ENCODE measurements at regions not wholly inside any gene's neighbourhood (a gene's known extent, or its start where the extent isn't known, plus 50 kb on each side); places are given as distances from the start of the nearest gene placed in this dataset.

GRCh38 chr18:39692367-39693015 is 2126.9 kb upstream of the CELF4 start:
- H3K4me1 Mint-ChIP-seq (ENCODE audit: low read depth): no peaks in the 10 kb centered on the region
- H3K36me3 Mint-ChIP-seq (ENCODE audit: low read depth): no peaks in the 10 kb centered on the region
- H3K27ac Mint-ChIP-seq: no peak overlapping the region
- DNase-seq (ENCODE audit: low spot score): no peak
- no peak overlapping the region for H3K4me3 Mint-ChIP-seq
- H3K9me3 Mint-ChIP-seq: no peaks in the 10 kb centered on the region
- no peaks in the 10 kb centered on the region for H3K27me3 Mint-ChIP-seq (ENCODE audit: insufficient read depth)
- intact Hi-C loops (cut with micrococcal nuclease): no loop called here

DNA sequence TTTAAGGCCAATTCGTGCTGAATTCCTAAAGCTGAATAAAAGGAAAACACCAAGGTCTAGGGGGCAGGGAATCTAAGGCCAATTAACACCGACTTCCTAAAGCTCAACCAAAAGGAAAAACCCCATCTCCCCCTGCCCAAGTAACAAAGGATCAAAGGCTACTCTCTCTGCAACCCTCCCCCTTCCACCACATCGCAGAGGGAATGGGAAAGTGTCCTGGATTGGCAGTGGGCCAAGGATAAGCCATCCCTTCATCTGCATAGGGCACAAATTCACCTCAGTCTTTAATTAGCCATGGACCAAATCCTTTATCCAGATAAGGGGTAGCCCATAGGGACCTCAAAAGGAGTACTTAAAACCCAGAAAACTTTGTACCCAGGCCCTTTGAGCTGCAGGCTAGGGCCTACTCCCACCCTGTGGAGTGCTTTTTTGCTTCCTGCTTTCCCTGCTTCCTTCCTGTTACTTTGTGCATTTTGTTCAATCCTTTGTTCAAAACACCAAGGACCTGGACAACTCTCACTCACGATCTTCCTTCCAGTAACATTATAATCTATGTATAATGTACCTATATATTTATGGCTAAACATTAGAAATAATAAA is 2119.8 kb upstream of the CELF4 start:
- intact Hi-C loops (cut with micrococcal nuclease): no loop called here
- no peak for DNase-seq (ENCODE audit: low spot score)
- Mint-ChIP-seq H3K9me3 (no peaks in the 10 kb centered on the region), H3K27ac (no peak overlapping the region), H3K36me3 (ENCODE audit: low read depth) (no peaks in the 10 kb centered on the region), H3K4me3 (no peak overlapping the region), H3K27me3 (ENCODE audit: insufficient read depth) (no peaks in the 10 kb centered on the region), H3K4me1 (ENCODE audit: low read depth) (no peaks in the 10 kb centered on the region)

GRCh38 chr18:39681061-39681460 is 2115.5 kb upstream of the CELF4 start:
- Mint-ChIP-seq H3K4me3 (no peak overlapping the region), H3K27ac (no peak overlapping the region), H3K9me3 (no peaks in the 10 kb centered on the region), H3K4me1 (ENCODE audit: low read depth) (no peaks in the 10 kb centered on the region), H3K36me3 (ENCODE audit: low read depth) (no peaks in the 10 kb centered on the region), H3K27me3 (ENCODE audit: insufficient read depth) (no peaks in the 10 kb centered on the region)
- no peak for DNase-seq (ENCODE audit: low spot score)
- intact Hi-C loops (cut with micrococcal nuclease): no loop called here

DNA sequence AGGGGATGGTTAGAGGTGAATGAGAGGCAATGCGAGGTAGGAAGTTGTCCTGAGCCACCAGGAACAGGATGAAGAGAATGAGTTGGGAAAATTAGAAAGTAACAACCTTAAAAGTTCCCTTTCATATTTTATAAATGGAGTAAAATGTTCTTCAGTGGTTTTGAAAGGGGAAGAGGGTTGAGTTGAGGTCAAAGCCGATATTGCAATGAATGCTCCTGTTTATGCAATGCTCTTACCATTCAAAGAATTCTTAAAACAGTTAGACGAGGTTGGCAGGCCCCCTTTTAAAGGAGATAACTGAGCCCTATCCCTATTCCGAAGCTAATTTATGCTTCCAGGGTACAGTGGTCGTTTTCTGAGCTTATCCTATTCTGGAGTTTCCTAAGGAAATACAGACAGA is 2110.3 kb upstream of the CELF4 start:
- Mint-ChIP-seq H3K4me1 (ENCODE audit: low read depth) (no peaks in the 10 kb centered on the region), H3K36me3 (ENCODE audit: low read depth) (no peaks in the 10 kb centered on the region), H3K27ac (no peak overlapping the region), H3K9me3 (no peaks in the 10 kb centered on the region), H3K27me3 (ENCODE audit: insufficient read depth) (no peaks in the 10 kb centered on the region), H3K4me3 (no peak overlapping the region)
- no peak for DNase-seq (ENCODE audit: low spot score)
- intact Hi-C loops (cut with micrococcal nuclease): no loop called here

GRCh38 chr18:39675368-39675767 is 2109.8 kb upstream of the CELF4 start:
- DNase-seq (ENCODE audit: low spot score): no peak
- Mint-ChIP-seq H3K4me3 (no peak overlapping the region), H3K27me3 (ENCODE audit: insufficient read depth) (no peaks in the 10 kb centered on the region), H3K27ac (no peak overlapping the region), H3K4me1 (ENCODE audit: low read depth) (no peaks in the 10 kb centered on the region), H3K36me3 (ENCODE audit: low read depth) (no peaks in the 10 kb centered on the region), H3K9me3 (no peaks in the 10 kb centered on the region)
- intact Hi-C loops (cut with micrococcal nuclease): no loop called here

DNA sequence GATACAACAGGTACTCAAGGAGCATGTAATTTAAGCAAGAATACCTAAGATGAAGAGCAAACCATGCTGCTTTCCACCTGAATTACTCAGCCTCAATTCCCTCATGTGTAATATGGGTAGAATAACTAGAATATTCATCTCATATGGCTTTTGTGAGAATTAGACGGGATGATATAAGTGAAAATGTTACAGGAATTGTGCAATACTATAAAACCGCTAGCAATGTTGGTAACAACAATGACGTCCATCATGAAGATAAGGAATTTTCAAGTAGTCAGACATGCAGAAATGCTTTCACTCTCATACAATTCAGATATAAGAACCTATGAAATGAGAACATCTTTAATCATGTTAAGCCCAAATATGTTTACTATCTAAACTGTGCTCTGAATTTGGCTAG is 2106.6 kb upstream of the CELF4 start:
- no peak for DNase-seq (ENCODE audit: low spot score)
- H3K4me1 Mint-ChIP-seq (ENCODE audit: low read depth): no peaks in the 10 kb centered on the region
- intact Hi-C loops (cut with micrococcal nuclease): no loop called here
- H3K36me3 Mint-ChIP-seq (ENCODE audit: low read depth): no peaks in the 10 kb centered on the region
- H3K27me3 Mint-ChIP-seq (ENCODE audit: insufficient read depth): no peaks in the 10 kb centered on the region
- no peaks in the 10 kb centered on the region for H3K9me3 Mint-ChIP-seq
- H3K4me3 Mint-ChIP-seq: no peak overlapping the region
- no peak overlapping the region for H3K27ac Mint-ChIP-seq

DNA sequence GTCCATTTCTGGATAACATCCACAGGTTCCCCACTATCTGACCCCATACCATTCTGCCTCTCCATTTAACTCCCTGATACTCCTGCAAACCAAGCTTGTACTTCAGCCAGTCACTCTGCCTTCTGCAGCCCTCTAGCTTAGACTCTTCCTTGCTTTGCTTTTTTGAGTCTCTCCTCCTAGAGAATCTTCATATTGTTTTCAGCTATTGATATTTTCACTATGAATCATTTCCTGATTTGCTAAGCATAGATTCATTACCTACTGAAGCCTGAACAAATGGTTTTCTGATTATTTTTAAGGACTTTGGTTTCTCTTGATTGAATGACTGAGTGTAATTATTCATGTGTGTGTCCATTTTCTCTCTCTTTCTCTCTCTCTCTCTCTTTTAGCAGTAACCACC is 2102.3 kb upstream of the CELF4 start:
- intact Hi-C loops (cut with micrococcal nuclease): no loop called here
- Mint-ChIP-seq H3K9me3 (peaks cover under 1% of the 10 kb centered on the region), H3K27me3 (ENCODE audit: insufficient read depth) (no peaks in the 10 kb centered on the region), H3K4me3 (no peak overlapping the region), H3K4me1 (ENCODE audit: low read depth) (no peaks in the 10 kb centered on the region), H3K27ac (no peak overlapping the region), H3K36me3 (ENCODE audit: low read depth) (no peaks in the 10 kb centered on the region)
- DNase-seq (ENCODE audit: low spot score): no peak

DNA sequence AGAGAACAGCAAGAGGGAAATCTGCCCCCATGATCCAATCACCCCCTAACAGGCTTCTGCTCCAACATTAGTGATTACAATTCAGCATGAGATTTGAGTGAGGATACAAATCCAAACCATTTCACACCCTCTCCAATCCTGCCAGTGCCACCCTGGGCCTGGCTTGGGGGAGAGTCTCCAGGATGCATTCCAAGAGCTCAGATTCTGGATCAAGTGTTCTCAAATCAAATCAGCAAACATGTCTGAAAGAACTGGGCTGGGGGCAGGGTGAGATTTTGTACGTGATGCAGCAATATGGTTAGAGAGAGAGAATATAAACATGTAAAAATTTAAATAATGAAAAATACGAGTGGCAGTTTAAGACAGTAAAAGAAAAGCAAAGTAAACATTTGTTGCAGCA is 2100.9 kb upstream of the CELF4 start:
- no peak overlapping the region for H3K4me3 Mint-ChIP-seq
- DNase-seq (ENCODE audit: low spot score): no peak
- H3K9me3 Mint-ChIP-seq: peaks cover 4% of the 10 kb centered on the region
- H3K36me3 Mint-ChIP-seq (ENCODE audit: low read depth): no peaks in the 10 kb centered on the region
- H3K27me3 Mint-ChIP-seq (ENCODE audit: insufficient read depth): no peaks in the 10 kb centered on the region
- H3K4me1 Mint-ChIP-seq (ENCODE audit: low read depth): no peaks in the 10 kb centered on the region
- no peak overlapping the region for H3K27ac Mint-ChIP-seq
- intact Hi-C loops (cut with micrococcal nuclease): no loop called here

DNA sequence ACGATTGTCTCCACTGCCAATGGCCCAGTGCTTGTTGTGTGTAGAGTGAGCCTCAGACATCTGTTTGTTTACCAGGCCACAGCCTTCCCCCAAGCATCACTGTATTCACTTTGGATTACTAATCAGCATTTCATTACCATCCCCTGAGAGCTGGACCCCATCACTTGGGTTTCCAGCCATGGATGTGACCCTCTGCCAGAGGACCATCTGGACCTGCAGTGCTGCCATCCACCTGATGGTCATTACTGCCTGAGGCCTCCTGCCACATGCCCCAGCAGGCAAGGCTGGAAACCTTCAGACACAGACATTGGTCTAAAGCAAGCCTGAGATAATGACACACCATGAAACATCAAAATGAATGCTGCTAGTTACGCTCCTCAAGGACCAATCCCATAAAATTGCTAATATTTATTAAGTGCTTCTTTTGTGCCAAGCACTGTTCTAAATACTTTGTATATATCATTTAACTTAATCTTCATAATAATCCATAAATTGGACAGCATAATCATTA is 2096.3 kb upstream of the CELF4 start:
- peaks cover 4% of the 10 kb centered on the region for H3K9me3 Mint-ChIP-seq
- no peak for DNase-seq (ENCODE audit: low spot score)
- no peak overlapping the region for H3K4me3 Mint-ChIP-seq
- H3K36me3 Mint-ChIP-seq (ENCODE audit: low read depth): no peaks in the 10 kb centered on the region
- H3K27me3 Mint-ChIP-seq (ENCODE audit: insufficient read depth): no peaks in the 10 kb centered on the region
- intact Hi-C loops (cut with micrococcal nuclease): no loop called here
- H3K27ac Mint-ChIP-seq: no peak overlapping the region
- H3K4me1 Mint-ChIP-seq (ENCODE audit: low read depth): no peaks in the 10 kb centered on the region

DNA sequence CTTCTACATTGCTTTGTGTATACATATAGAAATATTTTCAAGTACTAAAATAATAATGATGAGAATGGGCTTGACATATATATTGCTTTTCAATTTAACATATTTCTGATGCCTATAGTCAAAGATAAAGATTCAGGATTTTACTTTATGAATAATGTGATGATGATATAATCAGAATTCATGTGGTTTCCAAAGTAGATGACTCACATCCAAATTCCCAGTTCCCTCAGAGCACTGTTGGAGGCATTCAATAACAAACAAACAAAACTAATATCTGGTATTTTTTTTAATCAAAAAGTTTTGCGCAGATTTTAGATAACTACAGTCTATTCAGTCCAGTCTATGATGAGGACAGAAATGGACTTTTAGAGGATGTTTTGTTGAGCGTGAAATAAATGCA is 2094.5 kb upstream of the CELF4 start:
- no peak overlapping the region for H3K4me3 Mint-ChIP-seq
- peaks cover 4% of the 10 kb centered on the region for H3K9me3 Mint-ChIP-seq
- H3K4me1 Mint-ChIP-seq (ENCODE audit: low read depth): no peaks in the 10 kb centered on the region
- no peaks in the 10 kb centered on the region for H3K27me3 Mint-ChIP-seq (ENCODE audit: insufficient read depth)
- intact Hi-C loops (cut with micrococcal nuclease): no loop called here
- H3K27ac Mint-ChIP-seq: no peak overlapping the region
- no peaks in the 10 kb centered on the region for H3K36me3 Mint-ChIP-seq (ENCODE audit: low read depth)
- DNase-seq (ENCODE audit: low spot score): no peak

- Mint-ChIP-seq H3K27ac (no peak overlapping the region), H3K27me3 (ENCODE audit: insufficient read depth) (no peaks in the 10 kb centered on the region), H3K4me1 (ENCODE audit: low read depth) (no peaks in the 10 kb centered on the region), H3K36me3 (ENCODE audit: low read depth) (no peaks in the 10 kb centered on the region), H3K4me3 (no peak overlapping the region), H3K9me3 (no peaks in the 10 kb centered on the region)
- intact Hi-C loops (cut with micrococcal nuclease): no loop called here
- no peak for DNase-seq (ENCODE audit: low spot score)
Observed at GRCh38 chr18:39655341-39655740, 2089.7 kb upstream of the CELF4 start.

DNA sequence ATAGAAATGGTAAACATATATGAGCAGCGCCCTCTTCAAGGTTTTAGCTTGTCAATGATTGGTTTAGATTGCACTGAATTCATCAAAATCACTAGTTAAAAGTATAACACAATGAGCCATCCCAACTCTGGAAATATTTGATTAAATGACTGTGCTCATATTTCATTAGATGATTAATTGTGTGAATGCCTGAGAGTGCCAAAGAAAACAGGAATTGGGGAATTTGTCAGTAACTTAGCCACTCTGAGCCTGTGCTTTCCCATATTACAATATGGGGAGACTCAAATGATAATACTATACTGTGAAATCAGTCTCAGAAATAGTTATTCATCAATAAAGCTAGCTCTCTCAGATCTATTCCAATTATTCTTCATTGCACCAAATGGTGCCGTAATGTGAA is 2087.6 kb upstream of the CELF4 start:
- no peaks in the 10 kb centered on the region for H3K36me3 Mint-ChIP-seq (ENCODE audit: low read depth)
- no peak overlapping the region for H3K27ac Mint-ChIP-seq
- H3K4me1 Mint-ChIP-seq (ENCODE audit: low read depth): no peaks in the 10 kb centered on the region

GRCh38 chr18:39648616-39649015 is 2083.0 kb upstream of the CELF4 start:
- DNase-seq (ENCODE audit: low spot score): no peak
- intact Hi-C loops (cut with micrococcal nuclease): no loop called here
- no peak overlapping the region for H3K4me3 Mint-ChIP-seq
- no peaks in the 10 kb centered on the region for H3K27me3 Mint-ChIP-seq (ENCODE audit: insufficient read depth)
- H3K27ac Mint-ChIP-seq: no peak overlapping the region
- peaks cover 3% of the 10 kb centered on the region for H3K9me3 Mint-ChIP-seq
- H3K4me1 Mint-ChIP-seq (ENCODE audit: low read depth): no peaks in the 10 kb centered on the region
- H3K36me3 Mint-ChIP-seq (ENCODE audit: low read depth): no peaks in the 10 kb centered on the region

More for the DNA sequence above, 2087.6 kb upstream of the CELF4 start:
- peaks cover 3% of the 10 kb centered on the region for H3K9me3 Mint-ChIP-seq
- intact Hi-C loops (cut with micrococcal nuclease): no loop called here
- no peaks in the 10 kb centered on the region for H3K27me3 Mint-ChIP-seq (ENCODE audit: insufficient read depth)
- DNase-seq (ENCODE audit: low spot score): no peak
- no peak overlapping the region for H3K4me3 Mint-ChIP-seq

All from activated T-helper 1 cell treated with anti-CD3 and anti-CD28 coated beads, Interleukin-12 subunit alpha, Interleukin-12 subunit beta, Interleukin-2, Interleukin-4 antibody, amounts not matched to agents 30 ng/mL and 10 ng/mL and 1 ng/mL, durations not matched to agents 14 hours and 24 hours and 36 hours (primary cell).